ENCODE measurements at regions not wholly inside any gene's neighbourhood (a gene's known extent, or its start where the extent isn't known, plus 50 kb on each side); places are given as distances from the start of the nearest gene placed in this dataset.
"Not testable (repeated sequence)": the region's sequence is repeated elsewhere in the genome, so short reads cannot be mapped to it uniquely, and the experiment has no call there.

GRCh38 chr12:131334835-131335234 lies 376.1 kb upstream of the SFSWAP start:
- DNase-seq (ENCODE audit: low spot score): no peak

GRCh38 chr12:131335456-131335855 lies 375.4 kb upstream of the SFSWAP start:
- DNase-seq (ENCODE audit: low spot score): no peak

- DNase-seq (ENCODE audit: low spot score): not testable (repeated sequence)
These were observed 373.0 kb upstream of the SFSWAP start for GRCh38 chr12:131337861-131338260.

GRCh38 chr12:131340616-131341210 lies 370.2 kb upstream of the SFSWAP start:
- peak; percentile 57 for DNase-seq (ENCODE audit: low spot score)

- not testable (repeated sequence) for DNase-seq (ENCODE audit: low spot score)
These were observed 369.3 kb upstream of the SFSWAP start for GRCh38 chr12:131341608-131342007.

GRCh38 chr12:131343436-131343835 lies 367.5 kb upstream of the SFSWAP start:
- not testable (repeated sequence) for DNase-seq (ENCODE audit: low spot score)

- peak; percentile 76 for DNase-seq (ENCODE audit: low spot score)
These were observed 366.0 kb upstream of the SFSWAP start for GRCh38 chr12:131344715-131345520.

- peak; percentile 68 for DNase-seq (ENCODE audit: low spot score)
These were observed 365.1 kb upstream of the SFSWAP start for GRCh38 chr12:131345521-131346436.

- DNase-seq (ENCODE audit: low spot score): peak; percentile 51
These were observed 364.1 kb upstream of the SFSWAP start for GRCh38 chr12:131346555-131347344.

- peak; percentile 79 for DNase-seq (ENCODE audit: low spot score)
These were observed 363.6 kb upstream of the SFSWAP start for GRCh38 chr12:131347345-131347714.

GRCh38 chr12:131347732-131348131 lies 363.2 kb upstream of the SFSWAP start:
- DNase-seq (ENCODE audit: low spot score): no peak

GRCh38 chr12:131348231-131348630 lies 362.7 kb upstream of the SFSWAP start:
- no peak for DNase-seq (ENCODE audit: low spot score)

GRCh38 chr12:131348646-131349045 lies 362.2 kb upstream of the SFSWAP start:
- no peak for DNase-seq (ENCODE audit: low spot score)

GRCh38 chr12:131349397-131350127 lies 361.3 kb upstream of the SFSWAP start:
- DNase-seq (ENCODE audit: low spot score): no peak

- no peak for DNase-seq (ENCODE audit: low spot score)
These were observed 360.0 kb upstream of the SFSWAP start for GRCh38 chr12:131350943-131351318.

GRCh38 chr12:131351319-131352028 lies 359.4 kb upstream of the SFSWAP start:
- no peak for DNase-seq (ENCODE audit: low spot score)

- no peak for DNase-seq (ENCODE audit: low spot score)
These were observed 358.5 kb upstream of the SFSWAP start for GRCh38 chr12:131352296-131352900.

- no peak for DNase-seq (ENCODE audit: low spot score)
These were observed 357.5 kb upstream of the SFSWAP start for GRCh38 chr12:131353376-131353775.

- DNase-seq (ENCODE audit: low spot score): no peak
These were observed 357.1 kb upstream of the SFSWAP start for GRCh38 chr12:131353826-131354225.
